H1 (cell line): ENCODE measurements at regions not wholly inside any gene's neighbourhood (a gene's known extent, or its start where the extent isn't known, plus 50 kb on each side); places are given as distances from the start of the nearest gene placed in this dataset.

Experiments
- CTCF ChIA-PET: fragments of 300-600 bp; sonication (Branson Sonifier 250); formaldehyde crosslinking; loops from one replicate; lab custom pipeline; 2021; ENCODE audit not compliant: partially characterized antibody; lab: Charles Lee
- POLR2A ChIA-PET: fragments of 300-600 bp; sonication (Branson Sonifier 250); formaldehyde crosslinking; loops from one replicate; lab custom pipeline; 2021; ENCODE audit warnings: inconsistent platforms; ENCODE audit not compliant: partially characterized antibody; lab: Charles Lee
- DNase-seq, 2 experiments: peaks; one replicate each; pipeline versions ENCODE4 v3.0.0 to v3.0.0-alpha.2; 2010 to 2022; ENCODE audit warnings: low spot score in 2 of 2, low read depth in 1 of 2, mixed read lengths in 1 of 2
- FAIRE-seq: peaks from 2 replicates; lab custom pipeline; 2011; peaks lifted over from hg19 to GRCh38; lab: Jason Lieb, UNC
- H2AFZ ChIP-seq: 2 replicates; pipeline ENCODE4 v1.8.1; 2012; ENCODE audit warnings: low read length, inconsistent platforms
- H2AK5ac ChIP-seq: 2 replicates; pipeline ENCODE4 v1.6.1; 2013; ENCODE audit warnings: low read depth, low read length
- H2BK120ac ChIP-seq: replicated peaks from 2 replicates; pipeline ENCODE3; 2013; ENCODE audit warnings: low read depth, low read length, inconsistent platforms
- H2BK12ac ChIP-seq: 2 replicates; pipeline ENCODE4 v1.6.1; 2013; ENCODE audit warnings: low read depth, low read length
- H2BK15ac ChIP-seq: 2 replicates; pipeline ENCODE4 v1.6.1; 2013; ENCODE audit warnings: low read length
- H2BK20ac ChIP-seq: 2 replicates; pipeline ENCODE4 v1.6.1; 2013; ENCODE audit warnings: low read length
- H2BK5ac ChIP-seq: 2 replicates; pipeline ENCODE4 v1.6.1; 2013; ENCODE audit warnings: low read depth, low read length
- H3K14ac ChIP-seq: 2 replicates; pipeline ENCODE4 v1.6.1; 2013; ENCODE audit warnings: inconsistent platforms; ENCODE audit not compliant: insufficient read length
- H3K18ac ChIP-seq: 2 replicates; pipeline ENCODE4 v1.6.1; 2013; ENCODE audit warnings: low read length; ENCODE audit errors: extremely low read depth
- H3K23ac ChIP-seq: 2 replicates; pipeline ENCODE4 v1.6.1; 2013; ENCODE audit warnings: inconsistent platforms; ENCODE audit not compliant: insufficient read length
- H3K23me2 ChIP-seq: 2 replicates; pipeline ENCODE4 v1.6.1; 2013; ENCODE audit warnings: low read depth, low read length
- H3K27ac ChIP-seq: 2 replicates; pipeline ENCODE4 v1.6.1; 2011; ENCODE audit warnings: low read depth, low read length, inconsistent platforms
- H3K27me3 ChIP-seq, 4 experiments: replicated peaks in 1 of 4; 1 replicate in 1 of 4; 2 replicates in 3 of 4; pipeline versions ENCODE4 v1.6.1 to v1.8.1; 2011 to 2013; ENCODE audit warnings: low read length in 3 of 4, mild to moderate bottlenecking in 3 of 4, inconsistent platforms in 2 of 4, mixed read lengths in 2 of 4, moderate library complexity in 1 of 4; ENCODE audit not compliant: control insufficient read depth in 3 of 4, insufficient read depth in 3 of 4; ENCODE audit errors: extremely low read depth in 1 of 4
- H3K36me3 ChIP-seq, 4 experiments: 2 replicates each; pipeline versions ENCODE4 v1.6.1 to v1.8.1; 2011 to 2013; ENCODE audit warnings: mild to moderate bottlenecking in 4 of 4, low read length in 3 of 4, moderate library complexity in 2 of 4, control low read depth in 1 of 4, inconsistent platforms in 1 of 4; ENCODE audit not compliant: insufficient read depth in 4 of 4, control insufficient read depth in 2 of 4
- H3K4ac ChIP-seq: replicated peaks from 2 replicates; pipeline ENCODE3; 2013; ENCODE audit warnings: low read length, low read depth, mixed read lengths, inconsistent platforms; ENCODE audit not compliant: insufficient read length
- H3K4me1 ChIP-seq, 4 experiments: replicated peaks in 1 of 4; 1 replicate in 1 of 4; 2 replicates in 3 of 4; pipeline versions ENCODE4 v1.6.1 to v1.8.1; 2011 to 2013; ENCODE audit warnings: low read length in 3 of 4, inconsistent platforms in 2 of 4, mixed read lengths in 1 of 4; ENCODE audit not compliant: insufficient read depth in 4 of 4, control insufficient read depth in 3 of 4
- H3K4me2 ChIP-seq, 2 experiments: 2 replicates each; pipeline versions ENCODE4 v1.6.1 to v1.8.1; 2011 to 2013; ENCODE audit warnings: low read depth in 2 of 2, low read length in 2 of 2, control low read depth in 1 of 2, inconsistent platforms in 1 of 2, mild to moderate bottlenecking in 1 of 2; ENCODE audit not compliant: insufficient read depth in 1 of 2
- H3K4me3 ChIP-seq, 4 experiments: fragments of 200-600, 300-600 bp in 1 of 4; sonication (generic), shearing (Covaris generic), sonication (Bioruptor Twin) in 1 of 4; 2 replicates each; pipeline versions ENCODE4 v1.5.1 to v1.8.1; 2011 to 2016; ENCODE audit warnings: low read length in 4 of 4, low read depth in 3 of 4, control low read depth in 2 of 4, inconsistent platforms in 2 of 4, mild to moderate bottlenecking in 2 of 4, mixed read lengths in 1 of 4, moderate library complexity in 1 of 4; ENCODE audit not compliant: insufficient read depth in 2 of 4; ENCODE audit errors: extremely low read depth in 1 of 4
- H3K56ac ChIP-seq: replicated peaks from 2 replicates; pipeline ENCODE3; 2013; ENCODE audit warnings: low read depth, mild to moderate bottlenecking, mixed read lengths, low read length, inconsistent platforms; ENCODE audit not compliant: insufficient read length
- H3K79me1 ChIP-seq: 2 replicates; pipeline ENCODE4 v1.6.1; 2013; ENCODE audit warnings: low read depth, low read length, control low read depth
- H3K79me2 ChIP-seq, 2 experiments: 2 replicates each; pipeline versions ENCODE4 v1.6.1 to v1.8.1; 2012 to 2013; ENCODE audit warnings: low read length in 2 of 2, mild to moderate bottlenecking in 2 of 2, inconsistent platforms in 1 of 2; ENCODE audit not compliant: insufficient read depth in 2 of 2, control insufficient read depth in 1 of 2
- H3K9ac ChIP-seq, 4 experiments: replicated peaks in 1 of 4; 1 replicate in 1 of 4; 2 replicates in 3 of 4; pipeline versions ENCODE4 v1.6.1 to v1.8.1; 2011 to 2013; ENCODE audit warnings: low read depth in 3 of 4, low read length in 3 of 4, control low read depth in 2 of 4, mild to moderate bottlenecking in 2 of 4, moderate library complexity in 2 of 4, inconsistent platforms in 1 of 4; ENCODE audit errors: extremely low read depth in 1 of 4
- H3K9me3 ChIP-seq, 2 experiments: 2 replicates each; pipeline versions ENCODE4 v1.6.1 to v1.8.1; 2012 to 2013; ENCODE audit warnings: mild to moderate bottlenecking in 2 of 2, moderate library complexity in 2 of 2, control low read depth in 1 of 2, inconsistent platforms in 1 of 2, low read depth in 1 of 2, low read length in 1 of 2, mixed read lengths in 1 of 2; ENCODE audit not compliant: insufficient read depth in 2 of 2
- H4K20me1 ChIP-seq, 2 experiments: replicated peaks in 1 of 2; 2 replicates each; pipeline versions ENCODE3 to v1.8.1; 2011 to 2013; ENCODE audit warnings: inconsistent platforms in 2 of 2, low read length in 2 of 2, mild to moderate bottlenecking in 1 of 2; ENCODE audit not compliant: insufficient read depth in 2 of 2, control insufficient read depth in 1 of 2
- H4K5ac ChIP-seq: 2 replicates; pipeline ENCODE4 v1.6.1; 2013; ENCODE audit warnings: low read length, low read depth, mixed read lengths, inconsistent platforms; ENCODE audit not compliant: insufficient read length
- H4K8ac ChIP-seq: 2 replicates; pipeline ENCODE4 v1.8.0; 2013; ENCODE audit warnings: mild to moderate bottlenecking, moderate library complexity, low read length, inconsistent platforms; ENCODE audit not compliant: insufficient read depth; ENCODE audit errors: extremely low read depth
- H4K91ac ChIP-seq: replicated peaks from 2 replicates; pipeline ENCODE3; 2013; ENCODE audit warnings: low read length, mixed read lengths, inconsistent platforms; ENCODE audit not compliant: insufficient read length
- ATF2 ChIP-seq: IDR thresholded peaks from 2 replicates; pipeline ENCODE4 v1.6.1; 2012; ENCODE audit warnings: low read length, inconsistent platforms
- CHD2 ChIP-seq: IDR thresholded peaks from 2 replicates; pipeline ENCODE4 v1.6.1; 2012; ENCODE audit warnings: low read length, improper control_type of control experiment
- JUN ChIP-seq: IDR thresholded peaks from 2 replicates; pipeline ENCODE4 v1.6.1; 2011; ENCODE audit warnings: low read depth, mild to moderate bottlenecking, improper control_type of control experiment, low read length
- NANOG ChIP-seq: IDR thresholded peaks from 2 replicates; pipeline ENCODE4 v1.6.1; 2011; ENCODE audit warnings: low read length, low read depth, mild to moderate bottlenecking, inconsistent platforms; ENCODE audit not compliant: insufficient read depth, poor library complexity, severe bottlenecking
- SP1 ChIP-seq: IDR thresholded peaks from 2 replicates; pipeline ENCODE4 v1.6.1; 2011; ENCODE audit warnings: low read depth, low read length
- WGBS, 2 experiments: shearing (Covaris generic) in 1 of 2; methylation state at CpG; one replicate each; pipeline versions ENCODE4 v1.1.6 to v1.1.7; 2013 to 2015; ENCODE audit warnings: low lambda C conversion rate in 2 of 2, mixed read lengths in 2 of 2, inconsistent platforms in 1 of 2, low coverage in 1 of 2, missing lambda C conversion rate in 1 of 2; ENCODE audit not compliant: insufficient replicate concordance in 2 of 2, insufficient coverage in 1 of 2, insufficient read length in 1 of 2; ENCODE audit errors: extremely low coverage in 1 of 2, missing lambda C conversion rate in 1 of 2; 5-methylcytosine and 5-hydroxymethylcytosine counted together

- no peak overlapping the region for H2BK12ac ChIP-seq
- DNase-seq (no peak), FAIRE-seq (no peak)
- H3K27me3 ChIP-seq: no peaks in the 10 kb centered on the region
- H3K79me2 ChIP-seq: no peaks in the 10 kb centered on the region
- H3K9me3 ChIP-seq: no peaks in the 10 kb centered on the region
- no peak overlapping the region for H2BK15ac ChIP-seq
- 93% methylated on average over 3 of the region's 3 CpGs; no CpG with 5 or more reads in 1 of the 2 experiments for WGBS, 2 experiments
- no peak overlapping the region for H3K4me2 ChIP-seq
- no peak overlapping the region for H2BK20ac ChIP-seq
- H2BK5ac ChIP-seq: no peak overlapping the region
- H3K79me1 ChIP-seq: no peaks in the 10 kb centered on the region
- H4K5ac ChIP-seq: no peak overlapping the region
- H3K23ac ChIP-seq: no peak overlapping the region
- H3K56ac ChIP-seq: no peak overlapping the region
- no peaks in the 10 kb centered on the region for H3K36me3 ChIP-seq
- no peaks in the 10 kb centered on the region for H4K20me1 ChIP-seq
- H2AFZ ChIP-seq: no peak overlapping the region
- no peak overlapping the region for H2AK5ac ChIP-seq
- H3K9ac ChIP-seq: no peak overlapping the region
- no peak overlapping the region for H2BK120ac ChIP-seq
- no peak overlapping the region for H4K91ac ChIP-seq
- no peak overlapping the region for H3K27ac ChIP-seq
- no peak overlapping the region for H3K4me3 ChIP-seq
- ChIA-PET POLR2A (no interaction called here), CTCF (interaction anchor here (1.2 to 1.3 kb wide), 2 partner anchors 10 to 20 kb away, joined by 4 read pairs; no protein-coding TSS in a partner anchor)
- H3K4ac ChIP-seq: no peak overlapping the region
- H3K4me1 ChIP-seq: no peaks in the 10 kb centered on the region
- no peak overlapping the region for H3K18ac ChIP-seq
- no peaks in the 10 kb centered on the region; the same call in 1 of the 2 replicates for H3K23me2 ChIP-seq
- H3K14ac ChIP-seq: no peak overlapping the region
- no peak overlapping the region for H4K8ac ChIP-seq
- TF ChIP-seq SP1 (no peak), JUN (no peak), NANOG (no peak), ATF2 (no peak), CHD2 (no peak)
Observed at GRCh38 chr1:118558933-118559332, 373.9 kb upstream of the SPAG17 start.
